ENCODE measurements at regions not wholly inside any gene's neighbourhood (a gene's known extent, or its start where the extent isn't known, plus 50 kb on each side); places are given as distances from the start of the nearest gene placed in this dataset.
"Not testable (repeated sequence)": the region's sequence is repeated elsewhere in the genome, so short reads cannot be mapped to it uniquely, and the experiment has no call there.

DNA sequence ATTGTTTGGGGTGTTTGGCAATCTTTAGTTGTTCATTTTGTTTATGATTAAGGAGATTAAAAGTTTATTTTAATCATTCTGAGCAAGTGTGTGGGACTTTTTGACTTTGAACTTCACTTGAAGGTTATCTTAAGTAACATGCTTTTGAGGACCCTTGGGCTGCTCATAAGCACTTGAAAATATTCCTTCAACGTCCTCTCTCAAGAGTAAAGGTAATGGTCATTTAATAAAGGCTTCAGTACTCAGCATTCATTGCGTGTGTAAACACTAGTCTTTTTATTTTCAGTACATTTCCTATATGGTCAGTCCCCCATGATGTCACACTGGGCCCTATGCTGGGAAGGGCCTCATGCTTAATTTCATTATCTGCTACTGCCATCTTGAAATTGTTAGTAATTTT is 285.6 kb downstream of the SRGAP2C start:
- not testable (repeated sequence) for TF ChIP-seq CTCF (IDR thresholded peaks at IDR 0.05); POLR2AphosphoS5 (IDR thresholded peaks at IDR 0.05; ENCODE audit: low read depth, low read length)

Data from Panc1 (cell line).